Smooth muscle cell (in vitro differentiated cells): ENCODE measurements at regions not wholly inside any gene's neighbourhood (a gene's known extent, or its start where the extent isn't known, plus 50 kb on each side); places are given as distances from the start of the nearest gene placed in this dataset.

Source experiments
- DNase-seq: peaks from one replicate; lab custom pipeline; 2025; ENCODE audit not compliant: unreplicated experiment; lab: John Stamatoyannopoulos, UW
- H2AFZ ChIP-seq: fragments of 200-600 bp; sonication (generic); 2 replicates; pipeline ENCODE4 v1.6.0; 2016; ENCODE audit warnings: antibody characterized with exemption, low read depth, mild to moderate bottlenecking
- H3F3A ChIP-seq: fragments of 200-600 bp; sonication (generic); 2 replicates; pipeline ENCODE4 v1.6.0; 2017; ENCODE audit warnings: antibody characterized with exemption, low read depth
- H3K27ac ChIP-seq: fragments of 200-600 bp; sonication (generic); 2 replicates; pipeline ENCODE4 v1.5.1; 2016; ENCODE audit warnings: low read depth, mild to moderate bottlenecking
- H3K27me3 ChIP-seq: fragments of 200-600 bp; sonication (generic); 2 replicates; pipeline ENCODE4 v1.6.1; 2016; ENCODE audit warnings: low read depth, mild to moderate bottlenecking
- H3K36me3 ChIP-seq: fragments of 200-600 bp; sonication (generic); 2 replicates; pipeline ENCODE4 v1.5.1; 2016; ENCODE audit warnings: low read depth
- H3K4me1 ChIP-seq: fragments of 200-600 bp; sonication (generic); 2 replicates; pipeline ENCODE4 v1.5.1; 2016; ENCODE audit warnings: low read depth
- H3K4me2 ChIP-seq: fragments of 200-600 bp; sonication (generic); 2 replicates; pipeline ENCODE4 v1.6.0; 2016; ENCODE audit warnings: mild to moderate bottlenecking
- H3K4me3 ChIP-seq: fragments of 200-600 bp; sonication (generic); 2 replicates; pipeline ENCODE4 v1.5.1; 2016; ENCODE audit warnings: mild to moderate bottlenecking
- H3K79me2 ChIP-seq: fragments of 200-600 bp; sonication (generic); 2 replicates; pipeline ENCODE4 v1.6.0; 2016; ENCODE audit warnings: low read depth, mild to moderate bottlenecking
- H3K9ac ChIP-seq: fragments of 200-600 bp; sonication (generic); 2 replicates; pipeline ENCODE4 v1.6.0; 2016; ENCODE audit warnings: low read depth
- H3K9me3 ChIP-seq: fragments of 200-600 bp; sonication (generic); replicated peaks from 2 replicates; pipeline ENCODE4 v1.5.1; 2016; ENCODE audit warnings: low read depth
- H4K20me1 ChIP-seq: fragments of 200-600 bp; sonication (generic); 2 replicates; pipeline ENCODE4 v1.6.0; 2016; ENCODE audit warnings: low read depth
- WGBS: methylation state at CpG from one replicate; pipeline ENCODE4 v1.1.7; 2016; ENCODE audit warnings: low lambda C conversion rate; 5-methylcytosine and 5-hydroxymethylcytosine counted together
- TF ChIP-seq, protein P1 (sequence below): fragments of 200-600 bp; sonication (generic); IDR thresholded peaks from 2 replicates; pipeline ENCODE4 v1.5.1; 2017; ENCODE audit warnings: borderline replicate concordance, mild to moderate bottlenecking, antibody characterized with exemption; ENCODE audit not compliant: insufficient read depth, poor library complexity, severe bottlenecking

DNA sequence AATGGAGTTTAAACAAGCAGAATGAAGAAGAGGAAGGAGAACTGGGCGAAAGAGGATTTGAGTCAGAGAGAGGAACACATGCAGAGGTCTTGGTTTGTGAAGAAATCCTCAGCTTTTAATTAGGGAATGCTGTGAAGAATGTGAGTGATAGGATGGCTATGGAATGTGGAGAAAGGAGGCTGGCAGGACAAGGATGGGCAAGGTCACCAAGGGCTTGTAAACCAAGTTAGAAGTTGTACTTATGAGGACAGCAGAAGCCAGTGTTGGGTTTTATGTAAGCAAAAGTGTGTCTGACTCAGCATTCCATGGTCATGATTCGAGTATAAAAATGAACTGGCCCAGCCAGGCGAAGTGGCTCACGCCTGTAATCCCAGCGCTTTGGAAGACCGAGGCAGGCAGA, 60.0 kb upstream of the IL12A start:
- H3F3A ChIP-seq = no peaks in the 10 kb centered on the region
- H3K36me3 ChIP-seq = no peaks in the 10 kb centered on the region
- H3K9me3 ChIP-seq = no peaks in the 10 kb centered on the region
- H3K27me3 ChIP-seq = no peaks in the 10 kb centered on the region
- DNase-seq = no peak
- no peaks in the 10 kb centered on the region for H3K79me2 ChIP-seq
- peak overlapping the region; percentile 18 for H3K4me2 ChIP-seq
- no peaks in the 10 kb centered on the region for H4K20me1 ChIP-seq
- no peaks in the 10 kb centered on the region for H3K4me1 ChIP-seq
- TF ChIP-seq, protein P1, sequence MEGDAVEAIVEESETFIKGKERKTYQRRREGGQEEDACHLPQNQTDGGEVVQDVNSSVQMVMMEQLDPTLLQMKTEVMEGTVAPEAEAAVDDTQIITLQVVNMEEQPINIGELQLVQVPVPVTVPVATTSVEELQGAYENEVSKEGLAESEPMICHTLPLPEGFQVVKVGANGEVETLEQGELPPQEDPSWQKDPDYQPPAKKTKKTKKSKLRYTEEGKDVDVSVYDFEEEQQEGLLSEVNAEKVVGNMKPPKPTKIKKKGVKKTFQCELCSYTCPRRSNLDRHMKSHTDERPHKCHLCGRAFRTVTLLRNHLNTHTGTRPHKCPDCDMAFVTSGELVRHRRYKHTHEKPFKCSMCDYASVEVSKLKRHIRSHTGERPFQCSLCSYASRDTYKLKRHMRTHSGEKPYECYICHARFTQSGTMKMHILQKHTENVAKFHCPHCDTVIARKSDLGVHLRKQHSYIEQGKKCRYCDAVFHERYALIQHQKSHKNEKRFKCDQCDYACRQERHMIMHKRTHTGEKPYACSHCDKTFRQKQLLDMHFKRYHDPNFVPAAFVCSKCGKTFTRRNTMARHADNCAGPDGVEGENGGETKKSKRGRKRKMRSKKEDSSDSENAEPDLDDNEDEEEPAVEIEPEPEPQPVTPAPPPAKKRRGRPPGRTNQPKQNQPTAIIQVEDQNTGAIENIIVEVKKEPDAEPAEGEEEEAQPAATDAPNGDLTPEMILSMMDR = no peak
- peak overlapping the region; percentile 60 for H3K27ac ChIP-seq
- H3K9ac ChIP-seq = no peak overlapping the region
- 31% methylated on average over 6 of the region's 6 CpGs for WGBS
- H3K4me3 ChIP-seq = no peak overlapping the region
- H2AFZ ChIP-seq = no peak overlapping the region

DNA sequence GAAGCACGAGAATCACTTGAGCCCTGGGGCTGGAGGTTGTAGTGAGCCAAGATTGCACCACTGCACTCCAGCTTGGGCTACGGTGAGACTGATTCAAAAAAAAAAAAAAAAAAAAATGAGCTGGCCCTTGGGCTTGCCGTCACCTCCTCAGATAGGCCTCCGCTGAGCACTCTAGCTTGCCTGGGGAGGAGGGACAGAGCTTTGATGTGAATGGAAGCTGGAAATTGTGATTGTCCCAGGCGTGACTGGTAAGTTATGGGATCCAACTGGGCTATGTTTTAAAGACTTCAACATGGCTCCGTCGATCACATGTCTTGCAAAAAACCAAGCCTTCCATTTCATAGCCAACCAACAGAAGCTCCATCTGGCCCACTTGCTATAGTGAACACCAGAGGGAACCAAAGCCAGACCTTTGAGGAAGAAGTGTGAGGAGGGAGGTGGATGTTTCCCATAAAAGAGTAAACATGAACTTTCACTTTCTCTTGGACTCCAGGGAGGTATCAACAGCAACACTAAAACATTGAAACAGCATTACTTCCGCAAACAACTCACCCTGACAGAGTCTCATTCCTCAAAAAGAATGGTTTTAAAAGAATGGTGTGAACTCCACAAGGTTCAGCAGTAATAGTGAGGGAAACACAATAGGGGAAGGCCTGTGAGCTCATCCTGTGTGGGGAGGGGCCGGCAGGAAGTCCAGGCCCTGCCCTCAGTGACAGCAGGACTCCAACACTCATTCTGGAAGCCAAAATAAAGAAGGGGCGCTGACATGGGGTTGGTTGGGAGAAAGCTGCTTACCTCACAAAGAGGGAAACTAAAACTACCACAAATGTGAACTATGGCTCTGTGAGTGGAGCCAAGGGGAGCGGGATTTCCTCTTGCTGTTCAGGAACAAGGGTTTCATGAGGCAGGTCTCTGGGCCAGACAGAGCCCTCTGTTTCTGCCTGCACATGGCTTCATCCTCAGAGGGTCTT, 59.2 kb upstream of the IL12A start:
- Histone ChIP-seq H3K4me2 (no peak overlapping the region), H4K20me1 (no peaks in the 10 kb centered on the region), H3K9me3 (no peaks in the 10 kb centered on the region), H3K4me1 (no peaks in the 10 kb centered on the region), H3K36me3 (no peaks in the 10 kb centered on the region), H3K4me3 (no peak overlapping the region), H3F3A (no peaks in the 10 kb centered on the region), H2AFZ (no peak overlapping the region), H3K27ac (peak overlapping the region; percentile 21), H3K27me3 (no peaks in the 10 kb centered on the region), H3K79me2 (no peaks in the 10 kb centered on the region), H3K9ac (no peak overlapping the region)
- 87% methylated on average over 11 of the region's 11 CpGs for WGBS
- TF ChIP-seq, protein P1 = no peak
- no peak for DNase-seq

GRCh38 chr3:159934216-159934615, 54.4 kb upstream of the IL12A start:
- Histone ChIP-seq H2AFZ (no peak overlapping the region), H3K27ac (no peak overlapping the region), H3K4me3 (no peak overlapping the region), H3K9me3 (no peaks in the 10 kb centered on the region), H3F3A (no peaks in the 10 kb centered on the region), H3K27me3 (no peaks in the 10 kb centered on the region), H3K36me3 (no peaks in the 10 kb centered on the region), H4K20me1 (no peaks in the 10 kb centered on the region), H3K9ac (no peak overlapping the region), H3K4me1 (no peaks in the 10 kb centered on the region), H3K79me2 (no peaks in the 10 kb centered on the region), H3K4me2 (no peak overlapping the region)
- TF ChIP-seq, protein P1 = no peak
- no peak for DNase-seq

DNA sequence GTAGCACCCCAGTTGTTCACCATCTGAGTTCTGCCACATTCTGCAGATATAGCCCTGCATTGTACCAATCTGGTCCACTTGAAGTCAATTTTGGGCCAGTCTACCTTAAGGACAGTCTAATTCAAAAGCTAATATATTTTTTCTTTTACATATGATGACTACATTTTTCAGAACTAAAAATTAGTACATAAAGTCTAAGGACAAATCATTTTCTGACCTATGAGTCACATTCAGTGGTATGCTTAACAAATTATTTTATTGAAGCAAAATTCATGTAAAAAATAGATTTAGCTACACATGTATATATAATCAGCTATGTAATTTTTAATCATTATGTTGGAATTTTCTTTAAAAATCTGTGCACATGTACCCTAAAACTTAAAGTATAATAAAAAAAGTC, 52.1 kb upstream of the IL12A start:
- TF ChIP-seq, protein P1 = no peak
- no peak overlapping the region for H3K9ac ChIP-seq
- H3K4me1 ChIP-seq = no peaks in the 10 kb centered on the region
- no peak overlapping the region for H3K4me2 ChIP-seq
- no peaks in the 10 kb centered on the region for H4K20me1 ChIP-seq
- H3K27me3 ChIP-seq = no peaks in the 10 kb centered on the region
- H2AFZ ChIP-seq = no peak overlapping the region
- no peaks in the 10 kb centered on the region for H3K9me3 ChIP-seq
- no peaks in the 10 kb centered on the region for H3F3A ChIP-seq
- DNase-seq = no peak
- H3K79me2 ChIP-seq = no peaks in the 10 kb centered on the region
- no peak overlapping the region for H3K27ac ChIP-seq
- H3K36me3 ChIP-seq = no peaks in the 10 kb centered on the region
- no peak overlapping the region for H3K4me3 ChIP-seq
